ENCODE measurements at regions not wholly inside any gene's neighbourhood (a gene's known extent, or its start where the extent isn't known, plus 50 kb on each side); places are given as distances from the start of the nearest gene placed in this dataset.

GRCh38 chr3:72439321-72440183 lies 408.7 kb downstream of the SHQ1 start:
- intact Hi-C loops (cut with DNase I, micrococcal nuclease): no loop called here
- no peak for ATAC-seq

GRCh38 chr3:72437661-72438406 lies 410.4 kb downstream of the SHQ1 start:
- no peak for ATAC-seq
- no peak for DNase-seq
- intact Hi-C loops (cut with DNase I, micrococcal nuclease): no loop called here

More at GRCh38 chr3:72439321-72440183, 408.7 kb downstream of the SHQ1 start:
- no peak for DNase-seq

GRCh38 chr3:72436863-72437592 lies 411.2 kb downstream of the SHQ1 start:
- no peak for DNase-seq
- intact Hi-C loops (cut with DNase I, micrococcal nuclease): no loop called here
- no peak for ATAC-seq

GRCh38 chr3:72434296-72434695 lies 413.9 kb downstream of the SHQ1 start:
- intact Hi-C loops (cut with DNase I, micrococcal nuclease): no loop called here
- DNase-seq: no peak
- ATAC-seq: no peak

- no peak for ATAC-seq
- intact Hi-C loops (cut with DNase I, micrococcal nuclease): no loop called here
- DNase-seq: no peak
These were observed 416.0 kb downstream of the SHQ1 start for GRCh38 chr3:72432246-72432645.

GRCh38 chr3:72429589-72430353 lies 418.5 kb downstream of the SHQ1 start:
- ATAC-seq: no peak
- DNase-seq: no peak
- intact Hi-C loops (cut with DNase I, micrococcal nuclease): no loop called here

GRCh38 chr3:72428803-72429202 lies 419.4 kb downstream of the SHQ1 start:
- intact Hi-C loops (cut with DNase I, micrococcal nuclease): no loop called here
- ATAC-seq (no peak), DNase-seq (no peak)

GRCh38 chr3:72427624-72428023 lies 420.6 kb downstream of the SHQ1 start:
- no peak for DNase-seq
- peak; percentile 29 for ATAC-seq
- intact Hi-C loops (cut with DNase I, micrococcal nuclease): no loop called here

GRCh38 chr3:72426618-72427397 lies 421.4 kb downstream of the SHQ1 start:
- ATAC-seq (no peak), DNase-seq (no peak)
- intact Hi-C loops (cut with DNase I, micrococcal nuclease): no loop called here

- ATAC-seq (no peak), DNase-seq (no peak)
- intact Hi-C loops (cut with DNase I, micrococcal nuclease): no loop called here
These were observed 424.6 kb downstream of the SHQ1 start for GRCh38 chr3:72423643-72424042.

GRCh38 chr3:72421786-72422185 lies 426.5 kb downstream of the SHQ1 start:
- no peak for DNase-seq
- intact Hi-C loops (cut with DNase I, micrococcal nuclease): no loop called here

GRCh38 chr3:72421126-72421525 lies 427.1 kb downstream of the SHQ1 start:
- ATAC-seq: no peak
- intact Hi-C loops (cut with DNase I, micrococcal nuclease): no loop called here
- no peak for DNase-seq

More at GRCh38 chr3:72421786-72422185, 426.5 kb downstream of the SHQ1 start:
- no peak for ATAC-seq

- intact Hi-C loops (cut with DNase I, micrococcal nuclease): no loop called here
- DNase-seq (no peak), ATAC-seq (no peak)
These were observed 429.4 kb downstream of the SHQ1 start for GRCh38 chr3:72418856-72419255.

- no peak for DNase-seq
- intact Hi-C loops (cut with DNase I, micrococcal nuclease): no loop called here
- no peak for ATAC-seq
These were observed 430.0 kb downstream of the SHQ1 start for GRCh38 chr3:72418244-72418643.

- intact Hi-C loops (cut with DNase I, micrococcal nuclease): no loop called here
- ATAC-seq (no peak), DNase-seq (no peak)
These were observed 433.7 kb downstream of the SHQ1 start for GRCh38 chr3:72414481-72415016.

- intact Hi-C loops (cut with DNase I, micrococcal nuclease): no loop called here
These were observed 435.0 kb downstream of the SHQ1 start for GRCh38 chr3:72413228-72413627.

GRCh38 chr3:72412340-72412956 lies 435.8 kb downstream of the SHQ1 start:
- no peak for ATAC-seq
- no peak for DNase-seq
- intact Hi-C loops (cut with DNase I, micrococcal nuclease): no loop called here

More at GRCh38 chr3:72413228-72413627, 435.0 kb downstream of the SHQ1 start:
- no peak for ATAC-seq
- DNase-seq: no peak

Data from left colon (tissue), 2 donors.